Osteocyte (in vitro differentiated cells): ENCODE measurements at regions not wholly inside any gene's neighbourhood (a gene's known extent, or its start where the extent isn't known, plus 50 kb on each side); places are given as distances from the start of the nearest gene placed in this dataset.

Experiments
- DNase-seq: peaks from one replicate; pipeline ENCODE4 v3.0.0; 2021; ENCODE audit warnings: mixed read lengths; ENCODE audit not compliant: unreplicated experiment; ENCODE audit errors: extremely low spot score
- H3K27ac Mint-ChIP-seq: one replicate; pipeline ENCODE4 v1.8.0; 2021; ENCODE audit warnings: mild to moderate bottlenecking, mixed read lengths; ENCODE audit not compliant: unreplicated experiment
- H3K27me3 Mint-ChIP-seq: one replicate; pipeline ENCODE4 v1.8.0; 2021; ENCODE audit warnings: mixed read lengths; ENCODE audit not compliant: unreplicated experiment
- H3K36me3 Mint-ChIP-seq: one replicate; pipeline ENCODE4 v1.8.0; 2021; ENCODE audit warnings: mixed read lengths; ENCODE audit not compliant: unreplicated experiment
- H3K4me1 Mint-ChIP-seq: one replicate; pipeline ENCODE4 v1.8.0; 2021; ENCODE audit warnings: mixed read lengths; ENCODE audit not compliant: unreplicated experiment
- H3K4me3 Mint-ChIP-seq: one replicate; pipeline ENCODE4 v1.8.0; 2021; ENCODE audit warnings: mild to moderate bottlenecking, moderate library complexity, mixed read lengths; ENCODE audit not compliant: unreplicated experiment
- H3K9me3 Mint-ChIP-seq: one replicate; pipeline ENCODE4 v1.8.0; 2021; ENCODE audit warnings: mixed read lengths; ENCODE audit not compliant: unreplicated experiment
- CTCF ChIP-seq: fragments of 200-600 bp; sonication (generic); IDR thresholded peaks from 2 replicates; pipeline ENCODE4 v1.5.0; 2021; ENCODE audit warnings: antibody characterized with exemption, mild to moderate bottlenecking, moderate library complexity

GRCh38 chr14:94690486-94690885 is 78.3 kb downstream of the SERPINA3 start:
- H3K4me3 Mint-ChIP-seq: no peak overlapping the region
- no peak overlapping the region for H3K27ac Mint-ChIP-seq
- TF ChIP-seq CTCF: no peak
- no peaks in the 10 kb centered on the region for H3K27me3 Mint-ChIP-seq
- no peaks in the 10 kb centered on the region for H3K36me3 Mint-ChIP-seq
- H3K4me1 Mint-ChIP-seq: peaks cover 11% of the 10 kb centered on the region
- no peak for DNase-seq
- H3K9me3 Mint-ChIP-seq: no peaks in the 10 kb centered on the region

- Mint-ChIP-seq H3K27ac (no peak overlapping the region), H3K4me3 (no peak overlapping the region), H3K27me3 (no peaks in the 10 kb centered on the region), H3K4me1 (peaks cover 10% of the 10 kb centered on the region), H3K36me3 (no peaks in the 10 kb centered on the region), H3K9me3 (no peaks in the 10 kb centered on the region)
- no peak for DNase-seq
- TF ChIP-seq CTCF: no peak
These were observed 77.8 kb downstream of the SERPINA3 start for GRCh38 chr14:94689985-94690400.

- Mint-ChIP-seq H3K27me3 (no peaks in the 10 kb centered on the region), H3K36me3 (no peaks in the 10 kb centered on the region), H3K27ac (no peak overlapping the region), H3K4me1 (peaks cover 7% of the 10 kb centered on the region), H3K9me3 (no peaks in the 10 kb centered on the region), H3K4me3 (no peak overlapping the region)
- TF ChIP-seq CTCF: peak; percentile 100
- DNase-seq: peak; percentile 92
These were observed 77.2 kb downstream of the SERPINA3 start for GRCh38 chr14:94689218-94689984.

GRCh38 chr14:94686511-94687160 is 74.4 kb downstream of the SERPINA3 start:
- Mint-ChIP-seq H3K27me3 (no peaks in the 10 kb centered on the region), H3K27ac (no peak overlapping the region), H3K4me1 (peaks cover 6% of the 10 kb centered on the region), H3K9me3 (no peaks in the 10 kb centered on the region), H3K4me3 (no peak overlapping the region), H3K36me3 (no peaks in the 10 kb centered on the region)
- DNase-seq: no peak
- TF ChIP-seq CTCF: no peak

- H3K27me3 Mint-ChIP-seq: no peaks in the 10 kb centered on the region
- no peaks in the 10 kb centered on the region for H3K9me3 Mint-ChIP-seq
- no peak overlapping the region for H3K27ac Mint-ChIP-seq
- no peak for DNase-seq
- H3K4me3 Mint-ChIP-seq: no peak overlapping the region
- TF ChIP-seq CTCF: no peak
- H3K4me1 Mint-ChIP-seq: peaks cover 10% of the 10 kb centered on the region
- H3K36me3 Mint-ChIP-seq: no peaks in the 10 kb centered on the region
These were observed 73.7 kb downstream of the SERPINA3 start for GRCh38 chr14:94685681-94686485.
